A549 (cell line): ENCODE measurements at regions not wholly inside any gene's neighbourhood (a gene's known extent, or its start where the extent isn't known, plus 50 kb on each side); places are given as distances from the start of the nearest gene placed in this dataset.

ENCODE experiments used
- ATAC-seq, 2 experiments: fragments of 200-7000 bp in 1 of 2; fragments of >200 bp in 1 of 2; cut with Nextera tagmentation in 1 of 2; cut with Tn5 transposase in 1 of 2; 3 replicates each; pipeline versions ENCODE4 v1.8.0 to v1.9.1; 2018 to 2020; ENCODE audit warnings: mild to moderate bottlenecking in 1 of 2, moderate library complexity in 1 of 2
- CTCF ChIA-PET: fragments of 300-600 bp; sonication (Branson Sonifier 250); formaldehyde crosslinking; extraction: SDS; loops from one replicate; lab custom pipeline; 2021; ENCODE audit warnings: antibody characterized with exemption, inconsistent platforms; lab: Yijun Ruan, JAX
- POLR2A ChIA-PET: fragments of 350-600 bp; formaldehyde crosslinking; extraction: SDS; loops from one replicate; lab custom pipeline; 2021; ENCODE audit warnings: antibody characterized with exemption, inconsistent platforms; lab: Yijun Ruan, JAX
- DNase-seq, 2 experiments: peaks; one replicate each; pipeline versions ENCODE4 v3.0.0 to v3.0.0-alpha.2; 2011 to 2016; ENCODE audit warnings: low read depth in 1 of 2, low spot score in 1 of 2
- FAIRE-seq: peaks from 2 replicates; lab custom pipeline; 2011; peaks lifted over from hg19 to GRCh38; lab: Jason Lieb, UNC
- H3K27ac ChIP-seq, 2 experiments: fragments of >200 bp; sonication (Bioruptor Twin); formaldehyde crosslinking; 3 replicates each; pipeline ENCODE4 v1.5.1; 2016 to 2017
- H3K4me1 ChIP-seq: fragments of >200 bp; sonication (Bioruptor Twin); formaldehyde crosslinking; 3 replicates; pipeline ENCODE4 v1.6.1; 2016
- H3K4me2 ChIP-seq: fragments of >200 bp; sonication (Bioruptor Twin); formaldehyde crosslinking; 3 replicates; pipeline ENCODE4 v1.6.1; 2016
- H3K4me3 ChIP-seq: fragments of >200 bp; sonication (Bioruptor Twin); formaldehyde crosslinking; 3 replicates; pipeline ENCODE4 v1.5.1; 2016
- H3K9me3 ChIP-seq: fragments of >200 bp; sonication (Bioruptor Twin); formaldehyde crosslinking; 3 replicates; pipeline ENCODE4 v1.6.1; 2016
- BCL3 ChIP-seq: fragments of >200 bp; sonication (Bioruptor Twin); formaldehyde crosslinking; IDR thresholded peaks from 3 replicates; pipeline ENCODE4 v1.6.1; 2016
- ELK1 ChIP-seq: fragments of 150-350 bp; IDR thresholded peaks from 2 replicates; pipeline ENCODE4 v1.6.1; 2014; ENCODE audit warnings: low read depth, mild to moderate bottlenecking, low read length
- GATA3 ChIP-seq: IDR thresholded peaks from 2 replicates; pipeline ENCODE4 v1.6.1; 2012; ENCODE audit warnings: borderline replicate concordance
- HDAC2 ChIP-seq: fragments of 200-600 bp; sonication (generic); IDR thresholded peaks from 2 replicates; pipeline ENCODE4 v1.6.1; 2016
- HEYL ChIP-seq: fragments of 250-450 bp; sonication (Bioruptor Pico); IDR thresholded peaks from 2 replicates; pipeline ENCODE4 v1.8.0; 2021; ENCODE audit warnings: mild to moderate bottlenecking, moderate library complexity
- HOXA7 ChIP-seq: fragments of 250-450 bp; sonication (Bioruptor Pico); IDR thresholded peaks from 2 replicates; pipeline ENCODE4 v1.5.0; 2020; ENCODE audit warnings: mild to moderate bottlenecking, moderate library complexity
- HOXB5 ChIP-seq: fragments of 250-450 bp; sonication (Bioruptor Pico); IDR thresholded peaks from 2 replicates; pipeline ENCODE4 v1.5.0; 2020; ENCODE audit warnings: mild to moderate bottlenecking, moderate library complexity
- JUN ChIP-seq, 2 experiments: fragments of >200 bp; sonication (Bioruptor Twin); formaldehyde crosslinking; IDR thresholded peaks; 2 replicates in 1 of 2; 3 replicates in 1 of 2; pipeline ENCODE4 v1.6.1; 2016 to 2017
- KDM1A ChIP-seq: fragments of 200-600 bp; sonication (generic); IDR thresholded peaks from 2 replicates; pipeline ENCODE4 v1.6.1; 2016; ENCODE audit warnings: low read depth, mild to moderate bottlenecking
- MAZ ChIP-seq: fragments of 150-350 bp; IDR thresholded peaks from 2 replicates; pipeline ENCODE4 v1.6.1; 2014; ENCODE audit warnings: antibody characterized with exemption, low read depth, low read length, borderline replicate concordance
- NPAS2 ChIP-seq: fragments of 250-450 bp; sonication (Bioruptor Pico); IDR thresholded peaks from 2 replicates; pipeline ENCODE4 v1.8.0; 2022; ENCODE audit warnings: mild to moderate bottlenecking, moderate library complexity, borderline replicate concordance
- PHF8 ChIP-seq: fragments of 200-600 bp; sonication (generic); IDR thresholded peaks from 2 replicates; pipeline ENCODE4 v1.6.1; 2016; ENCODE audit warnings: low read depth, mild to moderate bottlenecking, antibody characterized with exemption, moderate library complexity, borderline replicate concordance
- POLR2A ChIP-seq: IDR thresholded peaks from 2 replicates; pipeline ENCODE4 v1.6.1; 2012; ENCODE audit warnings: mild to moderate bottlenecking, low read length
- POLR2AphosphoS2 ChIP-seq: conservative IDR thresholded peaks from 2 replicates; pipeline ENCODE4 v1.6.1; 2012; ENCODE audit warnings: low read length, improper control_type of control experiment, inconsistent platforms
- RARB ChIP-seq: fragments of 250-450 bp; sonication (Bioruptor Pico); IDR thresholded peaks from 2 replicates; pipeline ENCODE4 v1.8.0; 2021; ENCODE audit warnings: mild to moderate bottlenecking, moderate library complexity
- REST ChIP-seq: fragments of 200-600 bp; sonication (generic); IDR thresholded peaks from 2 replicates; pipeline ENCODE4 v1.6.1; 2016; ENCODE audit warnings: antibody characterized with exemption, mild to moderate bottlenecking, moderate library complexity
- RFX5 ChIP-seq: fragments of 450-650 bp; IDR thresholded peaks from 2 replicates; pipeline ENCODE4 v1.7.1; 2014; ENCODE audit warnings: antibody characterized with exemption, mild to moderate bottlenecking, moderate library complexity
- SMC3 ChIP-seq: fragments of >200 bp; sonication (Bioruptor Twin); formaldehyde crosslinking; IDR thresholded peaks from 3 replicates; pipeline ENCODE4 v1.6.1; 2018; ENCODE audit warnings: inconsistent platforms
- TP53 ChIP-seq: fragments of 250-450 bp; sonication (Bioruptor Pico); IDR thresholded peaks from 2 replicates; pipeline ENCODE4 v1.5.0; 2021; ENCODE audit warnings: mild to moderate bottlenecking, moderate library complexity
- USF2 ChIP-seq: fragments of 450-650 bp; IDR thresholded peaks from 2 replicates; pipeline ENCODE4 v1.6.1; 2014; ENCODE audit warnings: antibody characterized with exemption
- WGBS: methylation state at CpG from one replicate; pipeline ENCODE4 v1.1.6; 2017; ENCODE audit errors: missing lambda C conversion rate; 5-methylcytosine and 5-hydroxymethylcytosine counted together
- TF ChIP-seq, protein P1 (sequence below): fragments of 250-450 bp; sonication (Bioruptor Pico); IDR thresholded peaks from 2 replicates; pipeline ENCODE4 v1.5.0; 2021; ENCODE audit warnings: mild to moderate bottlenecking, moderate library complexity, borderline replicate concordance
- TF ChIP-seq, protein P2 (sequence below): IDR thresholded peaks from 2 replicates; pipeline ENCODE4 v1.6.1; 2012

GRCh38 chr4:83851261-83852084 is 315.6 kb downstream of the GPAT3 start (continued):
- no peak for TF ChIP-seq REST
- TF ChIP-seq SMC3: 0 out of 3 replicates have a peak, but pooled peaks have one; percentile 15
- TF ChIP-seq ELK1: no peak
- TF ChIP-seq HEYL (CRISPR knock-in tag): no peak
- no peak for TF ChIP-seq MAZ
- peak; percentile 95; the same call in 2 of the 3 replicates for TF ChIP-seq BCL3
- TF ChIP-seq JUN (IDR thresholded peaks at IDR 0.05): peak; percentile 31 to 50; a peak in 2 of 5 replicates
- TF ChIP-seq NPAS2 (CRISPR knock-in tag): no peak
- TF ChIP-seq POLR2AphosphoS2: no peak
- no peak for TF ChIP-seq POLR2A
- no peak for TF ChIP-seq KDM1A
- no peak for TF ChIP-seq TP53 (CRISPR knock-in tag)
- no peak for TF ChIP-seq HOXB5 (CRISPR knock-in tag)
- TF ChIP-seq RARB (CRISPR knock-in tag): no peak

DNA sequence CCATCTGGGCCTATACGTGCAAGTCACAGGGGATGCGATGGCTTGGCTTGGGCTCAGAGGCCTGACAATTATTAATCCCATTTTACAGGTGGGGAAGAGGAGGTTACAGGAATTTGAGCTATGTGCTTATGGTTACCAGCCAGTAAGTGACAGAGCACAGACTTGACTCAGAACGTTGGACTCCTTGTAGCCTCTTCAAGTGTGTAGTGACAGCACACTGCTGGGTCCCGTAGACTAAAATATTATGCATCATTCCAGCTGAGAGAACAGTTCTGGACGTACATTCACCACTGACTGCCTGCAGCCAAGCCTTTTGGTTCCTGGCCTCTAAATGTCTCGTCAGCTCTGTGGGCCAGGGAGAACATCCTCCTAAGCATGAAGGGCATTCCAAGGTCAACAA is 314.5 kb downstream of the GPAT3 start:
- Histone ChIP-seq H3K4me3 (no peak overlapping the region), H3K4me1 (peaks cover 51% of the 10 kb centered on the region), H3K9me3 (no peaks in the 10 kb centered on the region), H3K4me2 (peak overlapping the region; percentile 81), H3K27ac (peak overlapping the region; percentile 79 to 85)
- CTCF ChIA-PET: no interaction called here
- 8% methylated on average over 6 of the region's 6 CpGs for WGBS
- POLR2A ChIA-PET: no interaction called here
- FAIRE-seq: no peak
- TF ChIP-seq HDAC2 (no peak), PHF8 (no peak), USF2 (no peak), SMC3 (no peak), RFX5 (no peak), GATA3 (peak; percentile 40; the same call in 1 of the 2 replicates), HOXA7 (CRISPR knock-in tag) (no peak)
- TF ChIP-seq, protein P1, sequence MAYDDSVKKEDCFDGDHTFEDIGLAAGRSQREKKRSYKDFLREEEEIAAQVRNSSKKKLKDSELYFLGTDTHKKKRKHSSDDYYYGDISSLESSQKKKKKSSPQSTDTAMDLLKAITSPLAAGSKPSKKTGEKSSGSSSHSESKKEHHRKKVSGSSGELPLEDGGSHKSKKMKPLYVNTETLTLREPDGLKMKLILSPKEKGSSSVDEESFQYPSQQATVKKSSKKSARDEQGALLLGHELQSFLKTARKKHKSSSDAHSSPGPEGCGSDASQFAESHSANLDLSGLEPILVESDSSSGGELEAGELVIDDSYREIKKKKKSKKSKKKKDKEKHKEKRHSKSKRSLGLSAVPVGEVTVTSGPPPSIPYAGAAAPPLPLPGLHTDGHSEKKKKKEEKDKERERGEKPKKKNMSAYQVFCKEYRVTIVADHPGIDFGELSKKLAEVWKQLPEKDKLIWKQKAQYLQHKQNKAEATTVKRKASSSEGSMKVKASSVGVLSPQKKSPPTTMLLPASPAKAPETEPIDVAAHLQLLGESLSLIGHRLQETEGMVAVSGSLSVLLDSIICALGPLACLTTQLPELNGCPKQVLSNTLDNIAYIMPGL: no peak
- TF ChIP-seq, protein P2, sequence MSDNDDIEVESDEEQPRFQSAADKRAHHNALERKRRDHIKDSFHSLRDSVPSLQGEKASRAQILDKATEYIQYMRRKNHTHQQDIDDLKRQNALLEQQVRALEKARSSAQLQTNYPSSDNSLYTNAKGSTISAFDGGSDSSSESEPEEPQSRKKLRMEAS: 0 out of 2 replicates have a peak, but pooled peaks have one; percentile 29
- ATAC-seq: peak; percentile 28 to 42; a peak in 4 of 6 replicates
- peak; percentile 12 to 66 for DNase-seq
